GM18508 (cell line): ENCODE measurements at regions not wholly inside any gene's neighbourhood (a gene's known extent, or its start where the extent isn't known, plus 50 kb on each side); places are given as distances from the start of the nearest gene placed in this dataset.
"Not testable (repeated sequence)": the region's sequence is repeated elsewhere in the genome, so short reads cannot be mapped to it uniquely, and the experiment has no call there.

Experiments
- ATAC-seq: cut with Tn5 transposase; IDR thresholded peaks from one replicate; pipeline ENCODE4 v1.9.1; 2021; ENCODE audit warnings: moderate number of reproducible peaks; ENCODE audit not compliant: insufficient read depth, unreplicated experiment

DNA sequence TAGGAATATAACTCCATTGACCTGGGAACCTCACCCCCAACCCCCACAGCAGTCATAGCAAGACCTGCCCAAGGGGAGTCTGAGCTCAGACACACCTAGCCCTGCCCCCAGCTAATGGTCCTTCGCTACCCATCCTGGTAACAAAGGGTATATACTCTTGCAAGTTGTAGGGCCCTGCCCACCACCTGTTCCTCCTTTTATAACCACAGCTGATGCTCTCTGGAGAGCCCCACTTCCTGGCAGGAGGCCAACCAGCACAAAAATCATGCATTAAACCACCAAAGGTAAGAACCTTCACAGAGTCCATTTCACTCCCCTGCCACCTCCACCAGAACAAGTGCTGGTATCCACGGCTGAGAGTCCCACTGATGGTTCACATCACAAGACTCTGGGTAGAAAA, 1195.3 kb upstream of the SEMA6A start:
- no peak for ATAC-seq

DNA sequence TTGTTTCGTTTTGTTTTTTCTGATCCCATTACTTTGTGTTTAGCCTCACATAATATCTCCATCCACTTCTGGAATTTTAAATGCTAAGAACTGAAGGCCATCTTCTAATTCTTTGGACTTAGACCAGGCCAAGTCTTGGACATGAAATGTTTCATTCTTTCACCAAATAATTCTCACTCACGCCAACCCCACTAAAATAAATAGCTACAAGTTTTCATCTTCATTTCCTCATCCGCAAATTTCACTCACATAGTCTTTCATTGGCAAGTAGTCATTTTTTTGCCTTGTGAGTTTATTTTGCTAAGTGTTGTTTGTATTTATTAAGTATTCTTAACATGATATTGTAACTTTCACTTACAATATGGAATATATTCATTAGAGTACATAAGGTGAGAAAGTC, 1188.6 kb upstream of the SEMA6A start:
- ATAC-seq, result no peak

DNA sequence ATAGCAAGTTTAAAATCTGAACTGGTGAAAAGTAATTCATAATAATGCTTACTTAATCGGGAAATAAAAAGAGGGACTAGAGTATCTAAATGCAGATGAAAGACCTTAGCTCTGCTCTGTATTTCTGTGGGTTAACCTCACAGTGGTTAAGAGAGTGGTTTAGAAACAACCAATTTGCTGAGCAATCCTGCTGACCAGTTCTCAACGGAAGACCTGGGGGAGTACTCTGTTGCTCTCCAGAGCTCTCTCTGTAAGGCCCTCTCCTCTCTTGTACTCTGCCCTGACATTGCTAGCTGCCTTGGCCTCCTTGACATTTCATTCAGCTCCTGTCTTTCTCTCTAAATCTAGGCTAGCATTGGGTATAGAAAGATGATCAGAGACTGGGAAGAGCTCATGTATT, 1186.6 kb upstream of the SEMA6A start:
- no peak for ATAC-seq

DNA sequence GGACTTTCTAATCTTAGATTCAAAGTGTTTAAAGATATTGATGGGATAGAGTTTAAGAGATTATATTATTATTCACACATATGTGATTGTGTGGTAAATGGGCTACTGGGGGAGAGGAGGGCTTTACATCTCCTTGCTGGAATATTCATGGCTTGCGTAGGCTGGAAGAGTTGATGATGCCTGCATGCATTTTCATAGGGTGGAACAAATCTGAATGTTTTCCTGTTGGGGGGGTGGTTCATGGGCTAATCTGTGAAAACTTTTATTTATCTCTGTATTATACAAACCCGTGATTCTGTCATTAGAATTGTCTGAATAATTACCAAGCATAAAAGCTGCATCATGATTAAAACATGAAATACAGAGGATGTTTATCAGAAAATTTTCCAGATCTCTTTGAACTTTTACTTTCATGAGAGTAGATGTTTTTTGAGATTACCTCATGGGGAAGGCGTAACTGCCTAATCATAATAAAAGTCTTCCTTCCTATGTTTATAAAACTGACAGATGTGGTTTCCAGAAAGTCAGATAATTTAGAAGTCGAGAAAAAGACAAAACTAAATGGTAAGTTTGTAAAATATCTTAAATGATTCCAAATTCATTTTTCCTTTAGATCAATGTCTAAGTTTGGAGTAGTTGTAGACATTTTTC, 1185.4 kb upstream of the SEMA6A start:
- no peak for ATAC-seq

DNA sequence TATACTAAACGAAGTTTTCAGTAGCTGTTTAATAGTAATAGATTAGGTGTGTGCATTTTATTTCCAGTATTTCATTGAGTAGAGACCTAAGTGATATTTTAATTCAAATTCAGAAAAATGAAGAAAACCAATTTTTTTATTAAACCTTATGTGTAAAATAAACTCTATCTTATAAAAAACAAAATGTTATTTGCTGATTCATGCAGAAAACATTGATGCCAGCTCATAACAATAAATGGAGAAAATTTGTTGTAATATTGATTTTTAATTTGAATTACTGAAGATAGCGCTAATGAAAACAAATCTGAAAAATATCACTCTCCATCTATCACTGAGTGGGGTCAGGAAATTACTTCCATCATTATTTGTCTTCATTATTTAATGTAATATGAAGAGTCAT, 1177.8 kb upstream of the SEMA6A start:
- ATAC-seq, result no peak

DNA sequence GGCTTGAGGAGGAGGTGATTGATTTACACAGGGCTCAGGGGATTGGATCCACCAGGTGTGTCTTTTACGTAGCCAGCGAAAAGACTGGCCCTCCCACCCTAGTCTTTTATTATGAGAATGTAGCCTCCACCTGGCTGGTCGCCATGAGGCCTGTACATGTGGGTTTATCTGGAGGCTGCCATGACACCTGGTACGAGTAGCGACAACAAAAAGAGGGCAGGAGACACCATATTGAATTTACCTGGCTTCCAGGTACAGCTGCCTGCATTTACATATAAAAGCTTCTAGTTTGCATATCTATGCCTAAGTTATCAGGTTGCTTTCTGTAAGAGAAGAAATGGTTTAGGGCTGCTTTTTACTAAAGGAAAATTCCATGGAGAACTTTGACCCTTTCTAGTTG, 1173.7 kb upstream of the SEMA6A start:
- ATAC-seq, result no peak

DNA sequence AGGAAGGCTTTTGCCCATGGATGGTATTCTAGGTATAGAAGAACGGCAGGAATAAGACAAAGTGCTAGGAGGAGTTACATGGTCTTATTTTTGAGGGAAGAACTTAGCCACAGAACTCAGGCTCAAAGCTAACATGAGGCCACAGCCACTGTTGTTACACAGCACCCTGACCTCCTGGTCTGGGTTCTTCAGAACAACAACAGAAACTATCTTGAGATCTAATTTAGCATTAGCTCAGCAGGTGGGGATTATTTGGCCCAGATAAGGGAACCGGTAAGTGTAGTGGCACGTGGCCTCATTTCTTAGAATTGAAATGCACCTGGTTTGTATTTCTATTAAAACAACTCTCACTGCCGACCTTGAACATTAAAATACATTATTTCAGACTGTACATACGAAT, 1168.7 kb upstream of the SEMA6A start:
- no peak for ATAC-seq

DNA sequence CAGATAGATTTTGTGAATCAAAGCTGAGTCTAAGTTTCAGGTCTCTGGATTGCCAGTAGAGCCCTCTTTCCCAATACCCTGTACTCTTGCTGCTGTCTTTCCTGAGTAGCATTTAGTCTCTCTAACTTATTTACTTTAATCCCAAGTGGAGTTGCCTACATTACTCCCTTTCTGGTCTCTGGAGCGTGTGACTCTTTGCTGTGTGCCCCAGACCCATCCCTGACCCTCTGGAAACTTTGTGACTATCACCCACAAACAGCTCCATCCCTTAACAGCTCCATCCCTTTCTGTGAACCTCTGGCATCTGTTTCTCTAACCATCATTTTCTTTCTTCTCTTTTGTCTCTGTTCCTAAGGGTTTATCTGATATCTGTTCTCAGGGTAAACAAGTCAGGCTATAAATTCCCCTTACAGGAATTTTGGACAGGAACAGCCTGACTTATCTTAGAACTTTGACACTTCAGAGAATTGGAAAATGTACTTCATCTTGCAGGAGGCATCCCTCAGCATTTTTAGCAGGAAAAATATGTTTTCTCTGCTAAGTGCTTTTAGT, 1167.1 kb upstream of the SEMA6A start:
- no peak for ATAC-seq

DNA sequence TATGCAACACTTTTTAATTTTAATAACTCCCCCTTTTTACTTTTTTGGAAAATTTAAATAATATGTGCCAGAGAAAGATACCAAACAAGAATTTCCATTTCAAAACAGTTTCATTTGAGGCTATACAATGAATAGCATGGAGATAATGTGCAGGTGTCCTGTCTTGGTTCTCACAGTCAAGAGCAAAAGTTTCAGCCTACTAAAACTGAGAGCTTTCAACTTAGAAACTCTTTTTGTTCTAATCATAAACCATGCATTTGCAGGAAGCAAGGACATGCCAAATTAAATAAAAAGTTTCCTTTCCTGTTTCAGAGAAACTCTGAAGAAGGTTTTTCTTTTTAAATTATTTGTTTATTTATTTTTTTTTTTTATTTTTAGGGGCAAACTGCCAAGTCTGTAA, 1165.6 kb upstream of the SEMA6A start:
- no peak for ATAC-seq

DNA sequence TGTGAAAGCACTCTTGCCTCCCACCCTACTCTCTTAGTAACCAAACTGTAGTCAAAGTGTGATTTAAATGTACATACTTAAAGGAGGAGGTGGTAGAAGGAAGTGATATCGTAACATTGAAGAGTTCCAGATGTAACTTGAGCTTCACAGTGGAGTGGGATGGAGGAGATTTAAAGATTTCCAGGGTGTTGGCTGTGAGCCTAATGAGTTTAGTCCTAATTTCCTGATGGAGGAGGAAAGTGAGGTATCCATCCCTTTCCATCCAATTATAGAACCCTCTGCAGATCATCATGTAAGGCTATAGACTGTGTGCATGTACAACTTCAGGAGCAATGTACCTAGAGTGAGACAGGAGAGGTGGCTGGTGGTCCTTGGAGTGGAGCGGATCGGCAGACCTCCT, 1163.9 kb upstream of the SEMA6A start:
- ATAC-seq, result no peak

DNA sequence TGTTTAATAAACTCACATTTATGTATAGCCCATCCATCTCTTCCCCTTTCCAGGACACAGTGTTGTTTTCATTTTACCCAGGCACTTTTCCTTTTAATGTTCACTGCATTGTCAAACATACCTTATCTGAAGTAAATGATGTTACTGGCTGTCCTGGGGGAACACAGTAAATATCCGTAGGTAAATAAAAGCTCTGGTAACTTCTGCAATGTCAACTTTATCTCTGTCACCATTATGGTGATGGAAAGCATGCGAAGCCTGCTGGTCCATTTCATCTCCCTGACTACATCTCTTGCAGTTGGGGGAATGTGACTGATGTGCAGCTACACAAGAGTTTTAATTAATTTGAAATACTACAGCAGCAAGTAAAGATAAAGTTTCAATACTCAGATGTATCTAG, 1162.1 kb upstream of the SEMA6A start:
- no peak for ATAC-seq

DNA sequence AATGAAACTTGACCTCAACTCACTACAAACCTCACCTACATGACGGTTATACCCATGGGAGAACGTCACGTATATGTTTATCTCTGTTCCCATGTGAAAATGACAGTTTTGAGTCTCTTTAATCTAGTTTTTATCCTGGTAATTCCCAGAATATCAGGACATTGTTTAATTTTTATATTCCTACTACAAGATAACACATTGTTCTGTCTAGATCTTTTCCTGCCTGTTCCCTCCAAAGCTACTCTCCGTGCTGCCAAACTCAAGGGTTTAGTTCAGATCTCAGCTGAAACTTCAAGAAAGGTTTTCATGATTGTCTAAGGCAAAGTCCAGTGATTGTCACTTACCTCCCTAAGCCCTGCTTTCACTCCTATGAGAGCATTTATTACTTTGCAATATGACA, 1159.4 kb upstream of the SEMA6A start:
- no peak for ATAC-seq

DNA sequence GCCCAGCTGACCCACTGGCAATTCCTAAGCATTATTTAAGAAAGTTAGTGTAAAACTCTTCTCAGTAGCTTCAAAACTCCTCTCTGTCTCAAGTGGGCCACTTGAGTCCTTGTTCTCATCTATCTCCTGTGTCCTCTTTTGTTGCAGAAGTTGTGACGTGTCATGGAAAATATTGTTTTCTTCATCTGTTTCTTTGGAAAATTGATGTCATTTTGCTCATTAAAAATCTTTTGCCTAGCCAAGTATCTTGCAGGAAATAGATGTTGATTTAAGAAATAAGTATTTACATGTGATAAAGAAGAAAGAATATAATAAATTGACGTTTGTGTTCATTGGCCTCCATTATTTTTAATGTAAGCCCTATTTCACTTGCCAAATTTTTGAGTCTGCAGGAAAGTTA, 1158.4 kb upstream of the SEMA6A start:
- no peak for ATAC-seq

DNA sequence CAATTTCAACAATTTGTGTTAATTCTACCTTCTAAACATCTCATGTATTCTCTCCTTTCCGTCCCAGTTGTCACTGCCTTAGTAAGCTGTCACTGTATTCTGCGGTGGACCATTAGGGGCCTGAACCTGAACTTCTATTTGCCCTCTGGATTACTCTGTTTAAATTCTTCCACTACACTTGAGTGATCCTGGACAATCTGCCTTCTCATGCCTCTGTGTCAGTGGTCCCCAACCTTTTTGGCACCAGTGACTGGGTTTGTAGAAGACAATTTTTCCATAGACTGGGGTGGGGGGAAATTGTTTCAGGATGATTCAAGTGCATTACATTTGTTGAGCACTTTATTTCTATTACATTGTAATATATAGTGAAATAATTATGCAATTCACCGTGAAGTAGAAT, 1157.6 kb upstream of the SEMA6A start:
- ATAC-seq, result no peak

DNA sequence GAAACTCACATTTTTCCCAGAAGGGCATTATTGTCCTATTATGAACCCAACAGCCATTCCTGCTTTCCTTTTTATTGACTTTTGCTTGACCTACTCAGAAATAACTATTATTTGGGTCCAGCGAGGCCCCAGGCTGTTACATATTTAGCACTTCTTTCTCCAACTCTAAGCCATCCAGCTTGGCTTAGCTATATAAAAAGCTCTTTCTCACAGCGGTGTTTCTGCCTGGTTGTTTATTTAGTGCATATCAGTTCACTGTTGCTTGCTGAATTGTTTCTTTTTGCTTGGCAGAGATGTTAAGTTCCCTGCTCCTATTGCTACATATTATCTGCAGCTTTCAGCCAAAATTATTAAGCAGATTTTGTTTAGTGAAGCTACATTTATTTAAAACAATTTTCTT, 1156.8 kb upstream of the SEMA6A start:
- no peak for ATAC-seq

DNA sequence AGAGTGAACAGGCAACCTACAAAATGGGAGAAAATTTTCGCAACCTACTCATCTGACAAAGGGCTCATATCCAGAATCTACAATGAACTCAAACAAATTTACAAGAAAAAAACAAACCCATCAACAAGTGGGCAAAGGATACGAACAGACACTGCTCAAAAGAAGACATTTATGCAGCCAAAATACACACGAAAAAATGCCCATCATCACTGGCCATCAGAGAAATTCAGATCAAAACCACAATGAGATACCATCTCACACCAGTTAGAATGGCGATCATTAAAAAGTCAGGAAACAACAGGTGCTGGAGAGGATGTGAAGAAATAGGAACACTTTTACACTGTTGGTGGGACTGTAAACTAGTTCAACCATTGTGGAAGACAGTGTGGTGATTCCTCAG, 1146.2 kb upstream of the SEMA6A start:
- not testable (repeated sequence) for ATAC-seq

DNA sequence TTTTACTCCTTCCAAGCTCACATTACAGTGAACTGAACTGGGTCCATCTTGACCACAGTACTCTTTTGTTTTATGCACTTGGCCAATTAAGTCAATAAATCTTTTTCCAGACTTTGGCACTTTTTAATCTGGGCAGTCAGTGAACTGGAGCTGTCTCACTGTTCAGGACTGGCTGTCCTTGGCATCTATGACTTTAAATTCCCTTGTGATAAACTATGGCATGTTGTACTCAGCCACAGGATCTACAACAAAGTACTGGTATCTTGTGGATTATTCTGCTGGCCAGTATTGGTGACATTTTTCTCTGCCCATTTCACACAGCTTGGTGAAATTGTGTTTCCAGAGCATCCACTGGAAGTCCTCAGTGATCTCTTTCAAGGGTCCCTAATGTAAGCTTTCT, 1144.8 kb upstream of the SEMA6A start:
- ATAC-seq, result no peak

DNA sequence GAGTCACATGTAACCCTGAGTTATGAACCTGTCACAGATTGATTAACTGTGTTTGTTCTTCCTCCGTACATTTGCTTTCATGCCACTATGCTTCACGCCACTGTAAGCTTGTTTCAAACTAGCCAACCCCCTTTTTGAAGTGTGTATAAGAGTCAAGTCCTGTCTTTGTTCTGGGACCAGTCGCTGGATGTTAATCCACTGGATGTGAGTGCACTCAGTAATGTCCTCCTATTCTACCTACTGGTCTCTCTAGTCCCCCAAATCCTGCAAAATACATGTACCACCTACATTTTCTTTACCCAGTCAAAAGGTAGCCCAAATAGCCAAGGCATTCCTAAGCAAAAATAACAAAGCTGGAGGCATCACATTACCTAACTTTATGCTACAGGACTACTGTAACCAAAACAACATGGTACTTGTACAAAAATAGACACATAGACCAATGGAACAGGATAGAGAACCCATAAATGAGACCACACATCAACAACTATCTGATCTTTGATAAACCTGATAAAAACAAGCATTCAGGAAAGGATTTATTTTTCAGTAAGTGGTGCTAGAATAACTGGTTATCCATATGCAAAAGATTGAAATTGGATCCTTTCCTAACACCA, 1139.1 kb upstream of the SEMA6A start:
- ATAC-seq, result no peak

DNA sequence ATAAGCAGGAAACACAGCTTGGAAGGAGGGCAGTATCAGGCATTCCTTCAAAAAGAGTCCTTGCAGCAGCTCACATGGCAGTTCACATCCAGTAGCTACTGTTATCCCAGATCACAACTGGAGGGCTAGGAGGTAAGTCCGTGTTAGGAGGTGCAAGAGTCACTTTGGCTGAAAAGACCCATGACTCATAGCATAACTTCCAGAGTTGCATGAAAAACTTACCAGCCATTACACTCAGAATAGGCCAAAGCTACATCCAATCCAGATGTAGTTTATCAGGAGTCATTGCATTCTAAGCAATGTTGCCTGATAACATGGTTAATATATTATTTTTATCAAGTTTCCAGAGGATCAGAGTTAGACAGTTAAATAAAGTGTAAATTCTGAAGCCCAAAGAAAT, 1126.4 kb upstream of the SEMA6A start:
- ATAC-seq, result no peak

DNA sequence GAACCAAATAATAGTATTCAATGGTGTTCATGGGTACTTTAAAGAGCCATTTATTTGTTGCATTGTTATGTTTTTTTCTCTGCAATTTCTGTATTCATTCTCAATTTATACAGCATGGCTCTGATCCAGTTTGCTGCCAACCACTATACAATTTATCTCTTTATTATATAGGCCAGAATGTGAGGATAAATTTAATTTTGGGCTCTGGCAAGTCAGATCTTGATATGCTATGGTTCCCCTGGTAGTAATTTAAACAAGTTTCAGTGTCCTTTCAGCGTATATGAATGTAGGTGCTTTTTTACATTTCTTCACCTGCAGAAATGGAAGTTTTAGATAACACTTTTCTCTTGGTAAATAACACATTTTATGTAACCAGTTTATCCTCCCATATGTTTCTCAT, 1118.0 kb upstream of the SEMA6A start:
- ATAC-seq, result no peak

DNA sequence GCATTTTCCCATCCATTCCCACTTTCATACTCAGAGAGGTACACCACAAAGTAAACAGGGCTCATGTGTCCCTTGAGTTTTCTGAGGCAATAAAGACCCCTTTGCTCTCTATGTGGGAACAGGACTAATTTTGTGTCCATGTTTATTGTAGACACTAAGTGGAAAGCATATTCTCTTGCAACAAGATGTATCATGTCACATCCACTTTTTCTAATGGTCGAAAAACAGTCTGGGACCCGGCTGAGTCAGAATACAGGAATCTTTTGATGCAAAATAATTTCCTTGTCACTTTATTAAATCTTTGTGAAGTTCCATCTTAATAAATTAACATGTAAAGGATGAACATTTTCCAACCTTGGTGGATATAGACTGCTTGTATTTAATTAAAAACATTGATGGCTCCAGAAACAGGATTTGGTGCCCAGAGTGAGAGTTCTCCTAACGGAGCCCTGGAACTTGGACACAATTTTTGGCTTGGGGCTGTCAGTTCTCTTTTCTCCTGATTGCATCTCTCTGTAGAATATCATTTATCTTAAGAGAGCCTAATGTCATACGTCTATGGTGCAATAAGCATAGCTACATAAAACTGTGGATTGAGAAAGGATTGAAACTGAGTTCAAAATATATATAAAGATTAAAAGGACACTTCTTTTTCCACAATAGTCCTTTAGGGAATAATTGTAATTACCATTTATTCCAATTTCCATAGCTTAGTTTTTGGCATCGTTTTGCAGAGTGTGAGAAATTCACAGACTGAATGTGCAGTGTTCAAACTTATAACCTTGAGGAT, 1116.7 kb upstream of the SEMA6A start:
- ATAC-seq, result no peak
